Colon (tissue), 2 donors: ENCODE measurements at regions not wholly inside any gene's neighbourhood (a gene's known extent, or its start where the extent isn't known, plus 50 kb on each side); places are given as distances from the start of the nearest gene placed in this dataset.

Experiments used
- FAIRE-seq: peaks from 2 replicates; lab custom pipeline; 2012; peaks lifted over from hg19 to GRCh38; lab: Jason Lieb, UNC
- donor health status: control.
- donor health status: control.

- no peak for FAIRE-seq
Observed at GRCh38 chr6:26197933-26198721, 110.9 kb downstream of the HFE start.

- no peak for FAIRE-seq
Observed at GRCh38 chr6:26198722-26199056, 111.5 kb downstream of the HFE start.

- FAIRE-seq: peak; percentile 10
Observed at GRCh38 chr6:26199057-26199772, 112.0 kb downstream of the HFE start.

GRCh38 chr6:26199773-26200764 lies 112.8 kb downstream of the HFE start:
- FAIRE-seq: no peak

- FAIRE-seq: no peak
Observed at GRCh38 chr6:26200918-26201721, 113.9 kb downstream of the HFE start.

- no peak for FAIRE-seq
Observed at GRCh38 chr6:26202201-26202611, 115.0 kb downstream of the HFE start.

- no peak for FAIRE-seq
Observed at GRCh38 chr6:26202811-26203583, 115.8 kb downstream of the HFE start.

GRCh38 chr6:26204332-26205160 lies 117.3 kb downstream of the HFE start:
- no peak for FAIRE-seq

- no peak for FAIRE-seq
Observed at GRCh38 chr6:26205161-26205624, 118.0 kb downstream of the HFE start.

- FAIRE-seq: peak; percentile 5
Observed at GRCh38 chr6:26205625-26206574, 118.7 kb downstream of the HFE start.

- FAIRE-seq: no peak
Observed at GRCh38 chr6:26206868-26207801, 119.9 kb downstream of the HFE start.

GRCh38 chr6:26211963-26212362 lies 124.7 kb downstream of the HFE start:
- no peak for FAIRE-seq

GRCh38 chr6:26213334-26214075 lies 126.3 kb downstream of the HFE start:
- FAIRE-seq: no peak

- no peak for FAIRE-seq
Observed at GRCh38 chr6:26214803-26215584, 127.8 kb downstream of the HFE start.

- no peak for FAIRE-seq
Observed at GRCh38 chr6:26215585-26216358, 128.5 kb downstream of the HFE start.
